HepG2 (cell line): ENCODE measurements at regions not wholly inside any gene's neighbourhood (a gene's known extent, or its start where the extent isn't known, plus 50 kb on each side); places are given as distances from the start of the nearest gene placed in this dataset.

Experiments
- ARHGAP35 ChIP-seq: sonication (generic); formaldehyde crosslinking; IDR thresholded peaks from 2 replicates; pipeline ENCODE4 v1.9.0; 2022; ENCODE audit warnings: mild to moderate bottlenecking, inconsistent platforms, moderate library complexity, missing genetic modification reagents, borderline replicate concordance
- ELF4 ChIP-seq: sonication (generic); formaldehyde crosslinking; IDR thresholded peaks from 2 replicates; pipeline ENCODE4 v1.5.0; 2020; ENCODE audit warnings: missing genetic modification reagents, mild to moderate bottlenecking, moderate library complexity, borderline replicate concordance
- HBP1 ChIP-seq: IDR thresholded peaks from 2 replicates; pipeline ENCODE4 v1.6.1; 2016; ENCODE audit warnings: low read depth, control low read depth
- HINFP ChIP-seq: sonication (generic); formaldehyde crosslinking; IDR thresholded peaks from 2 replicates; pipeline ENCODE4 v1.4.0; 2020; ENCODE audit warnings: low read depth, mild to moderate bottlenecking, missing genetic modification reagents
- HOXA3 ChIP-seq: sonication (generic); formaldehyde crosslinking; IDR thresholded peaks from 2 replicates; pipeline ENCODE4 v1.5.0; 2020; ENCODE audit warnings: missing genetic modification reagents
- JARID2 ChIP-seq: sonication (generic); formaldehyde crosslinking; IDR thresholded peaks from 2 replicates; pipeline ENCODE4 v1.8.1; 2023; ENCODE audit warnings: missing genetic modification reagents, inconsistent platforms; ENCODE audit not compliant: insufficient replicate concordance
- MYNN ChIP-seq: sonication (generic); formaldehyde crosslinking; IDR thresholded peaks from 2 replicates; pipeline ENCODE4 v1.4.0; 2020; ENCODE audit warnings: mild to moderate bottlenecking, low read depth, missing genetic modification reagents
- SOX6 ChIP-seq, 2 experiments: fragments of 450-650 bp in 1 of 2; sonication (generic) in 1 of 2; formaldehyde crosslinking in 1 of 2; IDR thresholded peaks; 2 replicates each; pipeline versions ENCODE4 v1.4.0 to v1.6.1; 2017 to 2020; ENCODE audit warnings: antibody characterized with exemption in 1 of 2, mild to moderate bottlenecking in 1 of 2, missing genetic modification reagents in 1 of 2
- ZNF460 ChIP-seq: sonication (generic); formaldehyde crosslinking; IDR thresholded peaks from 2 replicates; pipeline ENCODE4 v1.5.1; 2020; ENCODE audit warnings: missing genetic modification reagents, mild to moderate bottlenecking, borderline replicate concordance
- ZNF549 ChIP-seq: sonication (generic); formaldehyde crosslinking; IDR thresholded peaks from 2 replicates; pipeline ENCODE4 v1.5.0; 2020; ENCODE audit warnings: missing genetic modification reagents
- ZNF556 ChIP-seq: sonication (generic); formaldehyde crosslinking; IDR thresholded peaks from 2 replicates; pipeline ENCODE4 v1.4.0; 2020; ENCODE audit warnings: mild to moderate bottlenecking, missing genetic modification reagents, borderline replicate concordance
- ZSCAN5A ChIP-seq: sonication (generic); formaldehyde crosslinking; IDR thresholded peaks from 2 replicates; pipeline ENCODE4 v1.8.0; 2022; ENCODE audit warnings: mild to moderate bottlenecking, missing genetic modification reagents, borderline replicate concordance
- TF ChIP-seq, protein P1 (sequence below): sonication (generic); formaldehyde crosslinking; IDR thresholded peaks from 2 replicates; pipeline ENCODE4 v1.9.0; 2021; ENCODE audit warnings: missing genetic modification reagents, borderline replicate concordance
- TF ChIP-seq, protein P2 (sequence below): IDR thresholded peaks from 2 replicates; pipeline ENCODE4 v1.6.1; 2016; ENCODE audit warnings: mild to moderate bottlenecking

- TF ChIP-seq ZSCAN5A (CRISPR knock-in tag), result no peak
- no peak for TF ChIP-seq HINFP
- no peak for TF ChIP-seq ARHGAP35 (CRISPR knock-in tag)
- TF ChIP-seq ZNF556 (CRISPR knock-in tag), result no peak
- TF ChIP-seq ZNF460 (CRISPR knock-in tag), result no peak; the same call in 1 of the 2 replicates
- TF ChIP-seq ELF4 (CRISPR knock-in tag), result no peak
- 0 out of 2 replicates have a peak, but pooled peaks have one; percentile 13 for TF ChIP-seq HOXA3 (CRISPR knock-in tag)
- TF ChIP-seq, protein P1, sequence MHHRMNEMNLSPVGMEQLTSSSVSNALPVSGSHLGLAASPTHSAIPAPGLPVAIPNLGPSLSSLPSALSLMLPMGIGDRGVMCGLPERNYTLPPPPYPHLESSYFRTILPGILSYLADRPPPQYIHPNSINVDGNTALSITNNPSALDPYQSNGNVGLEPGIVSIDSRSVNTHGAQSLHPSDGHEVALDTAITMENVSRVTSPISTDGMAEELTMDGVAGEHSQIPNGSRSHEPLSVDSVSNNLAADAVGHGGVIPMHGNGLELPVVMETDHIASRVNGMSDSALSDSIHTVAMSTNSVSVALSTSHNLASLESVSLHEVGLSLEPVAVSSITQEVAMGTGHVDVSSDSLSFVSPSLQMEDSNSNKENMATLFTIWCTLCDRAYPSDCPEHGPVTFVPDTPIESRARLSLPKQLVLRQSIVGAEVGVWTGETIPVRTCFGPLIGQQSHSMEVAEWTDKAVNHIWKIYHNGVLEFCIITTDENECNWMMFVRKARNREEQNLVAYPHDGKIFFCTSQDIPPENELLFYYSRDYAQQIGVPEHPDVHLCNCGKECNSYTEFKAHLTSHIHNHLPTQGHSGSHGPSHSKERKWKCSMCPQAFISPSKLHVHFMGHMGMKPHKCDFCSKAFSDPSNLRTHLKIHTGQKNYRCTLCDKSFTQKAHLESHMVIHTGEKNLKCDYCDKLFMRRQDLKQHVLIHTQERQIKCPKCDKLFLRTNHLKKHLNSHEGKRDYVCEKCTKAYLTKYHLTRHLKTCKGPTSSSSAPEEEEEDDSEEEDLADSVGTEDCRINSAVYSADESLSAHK (CRISPR knock-in tag), result no peak
- no peak for TF ChIP-seq MYNN (CRISPR knock-in tag)
- no peak for TF ChIP-seq HBP1
- no peak for TF ChIP-seq JARID2 (CRISPR knock-in tag)
- no peak for TF ChIP-seq ZNF549 (CRISPR knock-in tag)
- TF ChIP-seq SOX6 (IDR thresholded peaks at IDR 0.05), result no peak
- no peak for TF ChIP-seq SOX6 (CRISPR knock-in tag; IDR thresholded peaks at IDR 0.05)
- TF ChIP-seq, protein P2, sequence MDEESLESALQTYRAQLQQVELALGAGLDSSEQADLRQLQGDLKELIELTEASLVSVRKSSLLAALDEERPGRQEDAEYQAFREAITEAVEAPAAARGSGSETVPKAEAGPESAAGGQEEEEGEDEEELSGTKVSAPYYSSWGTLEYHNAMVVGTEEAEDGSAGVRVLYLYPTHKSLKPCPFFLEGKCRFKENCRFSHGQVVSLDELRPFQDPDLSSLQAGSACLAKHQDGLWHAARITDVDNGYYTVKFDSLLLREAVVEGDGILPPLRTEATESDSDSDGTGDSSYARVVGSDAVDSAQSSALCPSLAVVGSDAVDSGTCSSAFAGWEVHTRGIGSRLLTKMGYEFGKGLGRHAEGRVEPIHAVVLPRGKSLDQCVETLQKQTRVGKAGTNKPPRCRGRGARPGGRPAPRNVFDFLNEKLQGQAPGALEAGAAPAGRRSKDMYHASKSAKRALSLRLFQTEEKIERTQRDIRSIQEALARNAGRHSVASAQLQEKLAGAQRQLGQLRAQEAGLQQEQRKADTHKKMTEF, result peak; percentile 52; the same call in 1 of the 2 replicates
Observed at GRCh38 chr14:53217316-53217994, 64.3 kb upstream of the DDHD1 start (continued).
